A549 (cell line): ENCODE measurements at regions not wholly inside any gene's neighbourhood (a gene's known extent, or its start where the extent isn't known, plus 50 kb on each side); places are given as distances from the start of the nearest gene placed in this dataset.

Experiments used
- BHLHE40 ChIP-seq: IDR thresholded peaks from 2 replicates; pipeline ENCODE4 v1.6.1; 2012; ENCODE audit warnings: low read depth, low read length, inconsistent platforms
- CHD2 ChIP-seq: fragments of 150-350 bp; IDR thresholded peaks from 2 replicates; pipeline ENCODE4 v1.6.1; 2014; ENCODE audit warnings: low read length; ENCODE audit not compliant: partially characterized antibody
- CTCF ChIP-seq: fragments of >200 bp; sonication (Bioruptor Twin); formaldehyde crosslinking; IDR thresholded peaks from 3 replicates; pipeline ENCODE4 v1.5.1; 2016
- KDM5A ChIP-seq: fragments of 200-600 bp; sonication (generic); IDR thresholded peaks from 2 replicates; pipeline ENCODE4 v1.6.1; 2016; ENCODE audit warnings: antibody characterized with exemption, mild to moderate bottlenecking
- MAZ ChIP-seq: fragments of 150-350 bp; IDR thresholded peaks from 2 replicates; pipeline ENCODE4 v1.6.1; 2014; ENCODE audit warnings: antibody characterized with exemption, low read depth, low read length, borderline replicate concordance
- POLR2A ChIP-seq: IDR thresholded peaks from 2 replicates; pipeline ENCODE4 v1.6.1; 2012; ENCODE audit warnings: mild to moderate bottlenecking, low read length
- RFX5 ChIP-seq: fragments of 450-650 bp; IDR thresholded peaks from 2 replicates; pipeline ENCODE4 v1.7.1; 2014; ENCODE audit warnings: antibody characterized with exemption, mild to moderate bottlenecking, moderate library complexity

DNA sequence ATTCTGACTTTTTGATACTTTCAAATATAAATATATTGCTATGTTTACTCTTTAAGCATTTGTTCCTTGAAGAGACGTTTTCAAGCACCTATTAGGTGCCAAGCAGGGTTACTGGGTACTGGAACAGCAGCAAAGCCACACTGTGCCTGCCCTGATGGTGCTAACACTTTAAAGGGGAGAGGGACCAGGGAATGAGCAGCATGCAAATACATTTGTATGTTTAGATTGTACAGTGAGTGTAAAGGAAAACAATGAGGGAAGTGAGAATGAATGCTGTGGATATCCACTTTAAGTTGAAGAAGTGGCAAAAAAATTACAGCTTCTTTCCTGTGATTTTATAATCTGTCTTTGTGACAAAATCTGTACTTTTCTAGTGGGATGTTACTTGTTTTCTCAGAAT lies 400.2 kb upstream of the ATP11B start:
- TF ChIP-seq POLR2A, result no peak
- TF ChIP-seq CTCF, result no peak
- TF ChIP-seq RFX5, result no peak
- no peak for TF ChIP-seq CHD2
- TF ChIP-seq KDM5A, result no peak
- TF ChIP-seq MAZ, result no peak
- TF ChIP-seq BHLHE40, result no peak
